Mucosa of rectum (tissue), 2 donors: ENCODE measurements at regions not wholly inside any gene's neighbourhood (a gene's known extent, or its start where the extent isn't known, plus 50 kb on each side); places are given as distances from the start of the nearest gene placed in this dataset.

ENCODE experiments used
- H3K27ac ChIP-seq, 2 donors: one replicate each; pipeline ENCODE4 v1.7.0; 2013; ENCODE audit warnings: inconsistent platforms in 2 of 2, low read depth in 2 of 2, low read length in 2 of 2
- H3K27me3 ChIP-seq, 2 donors: one replicate each; pipeline ENCODE4 v1.7.0; 2013; ENCODE audit warnings: low read length in 2 of 2; ENCODE audit not compliant: control insufficient read depth in 2 of 2, insufficient read depth in 2 of 2
- H3K36me3 ChIP-seq, 2 donors: one replicate each; pipeline ENCODE4 v1.7.0; 2013; ENCODE audit warnings: low read length in 2 of 2; ENCODE audit not compliant: control insufficient read depth in 2 of 2, insufficient read depth in 2 of 2
- H3K4me1 ChIP-seq, 2 donors: one replicate each; pipeline ENCODE4 v1.7.0; 2013; ENCODE audit warnings: low read length in 2 of 2, mild to moderate bottlenecking in 1 of 2; ENCODE audit not compliant: control insufficient read depth in 2 of 2, insufficient read depth in 2 of 2
- H3K4me3 ChIP-seq, 2 donors: one replicate each; pipeline ENCODE4 v1.7.0; 2013; ENCODE audit warnings: low read length in 2 of 2
- H3K9ac ChIP-seq, 2 donors: one replicate each; pipeline ENCODE4 v1.7.0; 2013; ENCODE audit warnings: low read length in 2 of 2, low read depth in 1 of 2, mild to moderate bottlenecking in 1 of 2
- H3K9me3 ChIP-seq, 2 donors: one replicate each; pipeline ENCODE4 v1.7.0; 2013; ENCODE audit warnings: low read length in 2 of 2; ENCODE audit not compliant: control insufficient read depth in 2 of 2
- donor health status: healthy.
- donor health status: Normal muscosa, but diverticular disease.

DNA sequence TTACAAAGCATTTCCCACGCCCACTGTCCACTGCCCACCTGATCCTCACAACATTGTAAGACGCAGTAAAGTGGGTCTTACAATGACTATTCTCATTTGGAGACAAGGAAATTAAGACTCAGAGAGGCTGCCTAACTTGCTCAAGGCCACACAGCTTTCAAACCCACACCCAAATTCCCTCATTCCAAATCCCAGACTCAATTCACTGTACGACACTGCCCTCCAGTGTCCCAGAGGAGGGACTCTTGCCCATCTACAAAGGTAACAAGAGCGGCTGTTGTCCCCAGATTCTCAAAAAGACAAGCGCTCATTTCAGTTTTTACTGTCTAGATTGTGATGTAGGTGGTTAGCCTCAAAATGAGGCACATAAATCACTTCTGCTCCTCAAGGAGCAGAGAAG, 184.6 kb downstream of the ACTL7B start:
- Histone ChIP-seq H3K27me3 (no peaks in the 10 kb centered on the region), H3K9ac (no peak overlapping the region), H3K4me3 (no peak overlapping the region), H3K4me1 (no peaks in the 10 kb centered on the region), H3K9me3 (no peaks in the 10 kb centered on the region), H3K27ac (no peak overlapping the region), H3K36me3 (no peaks in the 10 kb centered on the region)

DNA sequence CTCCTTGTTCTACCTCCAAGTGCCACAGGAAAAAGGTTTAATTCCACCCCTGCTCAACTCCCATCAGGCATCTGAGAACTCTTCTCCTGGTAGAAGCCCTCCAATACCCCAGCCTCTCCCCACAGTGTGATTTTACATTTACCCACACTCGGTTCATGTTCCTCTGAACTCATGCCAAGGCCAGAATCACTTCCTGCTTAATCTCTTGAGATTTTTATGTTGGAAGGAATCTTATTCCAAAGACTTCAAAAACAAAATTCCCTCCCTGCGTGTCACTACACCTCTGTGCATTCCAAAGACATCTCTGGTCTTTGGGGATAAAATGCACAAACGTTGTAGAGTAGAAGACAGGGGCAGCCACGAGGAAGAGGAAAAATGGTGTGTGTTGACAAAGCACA, 186.8 kb downstream of the ACTL7B start:
- no peak overlapping the region for H3K27ac ChIP-seq

DNA sequence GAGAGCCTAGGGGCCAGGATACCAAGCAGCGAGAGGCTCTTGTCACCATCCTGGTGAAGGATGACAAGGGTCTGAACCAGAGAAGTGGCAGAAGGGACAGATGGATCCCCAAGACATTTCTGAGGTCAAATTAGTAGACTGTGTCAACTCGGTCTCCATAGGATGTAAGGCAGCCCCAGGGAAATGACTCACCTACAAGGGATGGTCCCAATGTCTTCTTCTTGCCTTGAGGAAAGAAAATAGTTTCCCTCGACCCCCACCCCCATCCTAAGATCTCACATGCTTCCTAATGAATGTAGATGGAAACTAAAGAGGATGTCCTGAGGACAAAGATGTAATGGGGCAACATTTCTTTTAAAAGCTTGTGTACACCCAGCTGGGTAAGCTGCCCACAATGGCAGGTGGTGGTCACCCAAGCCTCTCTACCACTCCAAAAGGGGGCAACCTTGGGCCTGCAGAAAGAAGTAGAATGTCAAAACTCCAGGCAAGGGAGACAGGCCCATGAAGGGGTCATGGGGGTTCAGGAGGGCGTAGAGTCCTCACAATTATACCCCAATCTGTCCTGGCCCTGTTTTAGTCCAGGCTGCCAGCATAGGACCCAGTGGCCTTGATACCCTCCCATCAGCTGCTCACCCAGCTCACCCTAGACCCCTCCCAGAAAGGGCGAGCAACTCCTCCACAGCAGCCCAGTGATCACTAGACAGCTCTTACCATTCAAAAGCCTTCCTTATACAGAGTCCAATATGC, 187.4 kb downstream of the ACTL7B start:
- Histone ChIP-seq H3K36me3 (no peaks in the 10 kb centered on the region), H3K27me3 (no peaks in the 10 kb centered on the region), H3K27ac (no peak overlapping the region), H3K4me1 (peaks cover 0 to 5% of the 10 kb centered on the region in 2 donors), H3K9ac (no peak overlapping the region), H3K4me3 (no peak overlapping the region), H3K9me3 (no peaks in the 10 kb centered on the region)

More for the DNA sequence above, 186.8 kb downstream of the ACTL7B start:
- no peaks in the 10 kb centered on the region for H3K36me3 ChIP-seq
- H3K27me3 ChIP-seq: no peaks in the 10 kb centered on the region
- peaks cover 0 to 5% of the 10 kb centered on the region in 2 donors for H3K4me1 ChIP-seq
- H3K4me3 ChIP-seq: no peak overlapping the region
- H3K9me3 ChIP-seq: no peaks in the 10 kb centered on the region
- H3K9ac ChIP-seq: no peak overlapping the region

DNA sequence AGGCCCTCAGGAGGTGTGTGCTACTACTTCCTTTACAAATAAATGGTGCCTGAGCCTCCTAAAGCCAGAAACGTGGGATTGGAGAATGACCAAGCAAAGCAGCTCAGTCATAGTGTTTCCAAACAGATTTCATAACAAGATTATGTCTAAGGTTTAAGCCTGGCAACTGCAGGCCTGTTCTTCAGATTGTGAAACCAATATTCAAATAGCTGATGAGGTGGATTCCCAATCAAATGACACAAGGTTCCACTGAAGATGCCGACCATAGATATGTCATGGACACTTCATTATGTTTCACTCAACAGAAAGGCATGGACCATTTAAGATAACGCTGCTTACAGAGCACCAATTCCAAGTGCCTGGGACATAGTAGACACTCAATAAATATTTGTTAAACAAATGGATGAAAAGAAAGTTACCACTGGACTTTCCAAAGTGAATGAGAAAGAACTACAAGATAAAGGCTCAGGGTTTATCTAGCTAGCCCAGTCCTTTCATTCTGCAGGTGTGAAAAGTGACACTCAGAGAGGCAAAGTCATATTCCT, 189.5 kb downstream of the ACTL7B start:
- no peak overlapping the region for H3K9ac ChIP-seq

DNA sequence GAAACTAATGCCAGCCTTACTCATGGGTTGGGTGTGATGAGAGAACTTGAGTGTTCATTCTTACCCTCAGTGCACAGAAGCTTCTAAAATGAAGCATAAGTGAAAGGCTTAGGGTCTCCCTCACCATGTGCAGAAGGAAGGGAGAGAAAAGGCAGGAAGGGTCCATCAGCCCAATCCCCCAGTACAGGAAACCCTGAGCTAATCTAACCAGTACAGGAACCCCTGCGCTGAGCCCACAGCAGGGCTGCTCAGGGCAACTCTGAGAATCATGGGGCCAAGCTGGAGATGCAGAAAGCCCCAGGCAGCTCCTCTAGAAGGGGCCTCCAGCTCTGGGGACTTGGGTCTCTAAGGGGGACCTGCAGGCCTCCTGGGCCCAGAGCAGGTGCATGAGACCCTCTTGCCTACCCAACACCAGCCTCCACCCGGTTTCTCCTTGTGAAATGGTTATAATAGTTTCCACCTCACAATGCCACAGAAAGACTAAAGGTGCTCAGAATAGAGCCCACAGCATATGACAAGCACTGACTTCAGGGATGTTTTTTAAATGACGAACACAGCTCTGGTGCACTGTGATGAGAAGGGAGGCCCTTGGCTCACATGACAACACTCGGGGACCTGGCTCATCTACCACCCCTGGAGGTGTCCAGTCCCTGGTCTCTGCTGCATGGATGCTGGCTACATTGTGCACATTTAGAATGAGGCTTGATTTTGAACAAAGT, 190.1 kb downstream of the ACTL7B start:
- no peak overlapping the region for H3K9ac ChIP-seq

More for the DNA sequence above, 189.5 kb downstream of the ACTL7B start:
- Histone ChIP-seq H3K27ac (no peak overlapping the region), H3K4me1 (peaks cover 0 to 5% of the 10 kb centered on the region in 2 donors), H3K4me3 (no peak overlapping the region), H3K9me3 (peaks cover 0 to 2% of the 10 kb centered on the region in 2 donors), H3K27me3 (no peaks in the 10 kb centered on the region), H3K36me3 (no peaks in the 10 kb centered on the region)

DNA sequence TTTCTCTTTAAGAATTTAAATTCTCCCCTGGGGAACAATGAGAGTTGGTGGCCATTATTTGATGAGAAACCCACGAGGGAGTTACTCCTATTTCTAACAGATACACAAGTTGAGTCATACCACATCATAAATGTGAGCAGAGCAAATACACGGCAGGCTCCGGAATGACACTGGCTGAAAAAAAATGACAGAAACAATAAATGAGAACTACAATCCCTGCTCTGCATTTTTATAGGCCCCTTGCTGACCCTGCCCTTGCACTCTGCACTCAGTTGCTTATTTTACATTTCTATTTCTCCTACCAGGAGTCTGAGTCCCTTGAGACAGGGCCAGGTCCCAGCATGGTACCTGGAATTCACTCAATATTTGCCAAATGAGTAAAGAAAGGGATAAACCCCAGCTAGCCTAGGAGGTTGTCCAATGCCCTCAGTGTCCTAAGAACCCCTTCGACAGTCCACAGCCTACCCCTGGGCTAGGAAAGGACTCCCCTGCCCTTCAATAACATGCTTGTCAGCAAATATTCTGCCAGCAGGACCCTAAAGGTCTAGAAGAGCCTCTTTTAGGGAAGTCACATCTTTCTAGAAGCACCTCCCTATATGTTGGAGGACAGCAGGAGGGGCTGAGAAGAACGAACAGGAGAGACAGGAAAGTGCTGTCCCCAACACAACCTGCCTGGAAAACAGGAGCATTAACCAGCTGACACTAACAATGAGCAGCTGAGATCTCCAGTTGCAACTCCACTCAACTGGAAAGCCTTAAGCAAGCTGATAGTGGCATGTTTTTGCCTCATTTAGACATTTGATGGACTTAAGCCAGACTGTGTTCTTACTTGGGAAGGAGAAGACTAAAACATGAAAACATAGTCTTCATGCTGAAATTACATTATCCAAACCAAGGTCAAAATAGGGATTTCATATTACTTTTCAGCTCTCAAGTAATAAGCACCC, 191.2 kb downstream of the ACTL7B start:
- H3K36me3 ChIP-seq: no peaks in the 10 kb centered on the region
- H3K9me3 ChIP-seq: peaks cover 1 to 8% of the 10 kb centered on the region in 2 donors
- no peaks in the 10 kb centered on the region for H3K27me3 ChIP-seq
- no peak overlapping the region for H3K4me3 ChIP-seq
- H3K27ac ChIP-seq: peak overlapping the region in 1 of 2 donors; percentile 28
- H3K9ac ChIP-seq: no peak overlapping the region
- peaks cover 0 to 5% of the 10 kb centered on the region in 2 donors for H3K4me1 ChIP-seq

More for the DNA sequence above, 190.1 kb downstream of the ACTL7B start:
- H3K4me3 ChIP-seq: no peak overlapping the region
- H3K27me3 ChIP-seq: no peaks in the 10 kb centered on the region
- peaks cover 0 to 2% of the 10 kb centered on the region in 2 donors for H3K9me3 ChIP-seq
- no peak overlapping the region for H3K27ac ChIP-seq
- peaks cover 0 to 5% of the 10 kb centered on the region in 2 donors for H3K4me1 ChIP-seq
- no peaks in the 10 kb centered on the region for H3K36me3 ChIP-seq

DNA sequence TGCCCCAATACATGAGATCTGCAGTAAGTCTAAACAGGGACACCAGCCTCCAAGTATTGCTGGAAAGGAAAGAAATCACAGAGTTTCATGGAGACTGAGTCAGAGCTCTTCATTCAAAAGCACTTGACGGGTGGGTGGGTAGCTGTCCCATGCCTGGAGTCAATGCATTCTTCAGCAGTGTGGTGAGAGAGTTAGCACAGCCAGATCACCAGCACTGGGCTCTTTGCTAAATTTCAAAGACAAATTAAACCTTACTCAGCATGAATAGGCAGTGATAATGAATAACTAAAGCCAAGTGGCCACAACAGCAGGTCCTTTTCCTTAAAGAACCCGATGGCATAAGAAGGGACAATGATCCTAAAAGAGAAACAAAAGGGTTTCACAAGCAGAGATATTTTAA, 192.4 kb downstream of the ACTL7B start:
- Histone ChIP-seq H3K9ac (no peak overlapping the region), H3K27ac (no peak overlapping the region), H3K27me3 (no peaks in the 10 kb centered on the region), H3K36me3 (no peaks in the 10 kb centered on the region), H3K4me1 (peaks cover 0 to 5% of the 10 kb centered on the region in 2 donors), H3K9me3 (peaks cover 3 to 10% of the 10 kb centered on the region in 2 donors), H3K4me3 (no peak overlapping the region)

DNA sequence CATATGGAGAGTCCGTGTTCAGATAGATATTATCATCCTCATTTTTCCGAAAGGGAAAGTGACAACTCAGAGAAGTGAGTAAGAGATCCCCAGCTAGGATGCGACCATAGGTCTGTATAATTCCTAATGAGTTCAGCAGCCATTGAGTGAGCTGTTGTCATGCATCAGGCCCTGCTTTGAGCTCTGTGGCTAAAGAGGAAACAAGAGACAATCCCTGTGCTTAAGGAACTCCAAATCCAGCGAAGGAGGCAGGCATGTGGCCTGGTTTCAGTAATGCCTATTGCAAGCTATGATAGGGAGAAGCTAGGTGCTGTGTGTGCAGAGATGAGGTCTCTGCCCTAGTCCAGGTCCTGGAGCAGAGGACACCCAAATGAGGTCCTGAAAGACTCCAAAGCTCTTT, 192.8 kb downstream of the ACTL7B start:
- Histone ChIP-seq H3K9ac (no peak overlapping the region), H3K36me3 (no peaks in the 10 kb centered on the region), H3K27ac (no peak overlapping the region), H3K4me1 (peaks cover 0 to 5% of the 10 kb centered on the region in 2 donors), H3K9me3 (peaks cover 3 to 10% of the 10 kb centered on the region in 2 donors), H3K4me3 (no peak overlapping the region), H3K27me3 (no peaks in the 10 kb centered on the region)

DNA sequence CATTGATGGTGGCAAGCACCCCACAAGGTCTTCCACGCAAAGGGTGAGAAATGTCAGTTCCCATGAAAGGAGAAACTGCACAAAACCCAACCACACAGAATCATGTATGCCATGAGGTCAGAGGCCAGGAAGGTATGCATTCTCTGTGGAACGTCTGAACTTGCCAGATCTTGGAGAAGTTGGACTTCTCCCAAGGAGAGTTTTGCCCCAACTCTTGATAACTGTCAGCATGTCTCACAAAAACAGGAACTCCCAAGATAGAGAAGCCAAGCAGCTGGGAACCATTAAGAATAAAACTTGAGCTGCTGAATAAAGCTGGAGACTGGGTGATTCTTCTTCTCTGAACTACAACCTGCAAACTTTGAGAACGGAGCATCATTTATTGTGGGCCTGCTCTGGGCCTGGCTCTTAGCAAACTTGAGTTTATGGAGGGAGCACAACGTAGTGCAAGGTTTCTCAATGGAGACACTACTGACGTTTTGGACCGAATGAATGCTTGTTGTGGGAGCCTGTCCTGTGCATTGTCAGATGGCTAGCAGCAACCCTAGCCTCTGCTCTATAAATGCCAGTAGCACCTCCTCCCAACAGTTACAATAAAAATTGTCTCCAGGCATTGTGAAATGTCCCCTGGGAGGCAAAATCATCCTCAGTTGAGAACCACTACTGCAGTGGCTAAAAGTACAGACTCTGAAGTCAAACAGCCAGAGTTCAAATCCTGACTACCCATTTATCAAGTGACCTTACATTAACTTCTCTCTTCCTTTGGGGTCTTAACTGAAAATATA, 193.5 kb downstream of the ACTL7B start:
- H3K27ac ChIP-seq: no peak overlapping the region
- peaks cover 0 to 5% of the 10 kb centered on the region in 2 donors for H3K4me1 ChIP-seq
- H3K27me3 ChIP-seq: no peaks in the 10 kb centered on the region

More for the DNA sequence above, 193.5 kb downstream of the ACTL7B start:
- no peak overlapping the region for H3K4me3 ChIP-seq
- H3K9ac ChIP-seq: no peak overlapping the region
- no peaks in the 10 kb centered on the region for H3K36me3 ChIP-seq
- H3K9me3 ChIP-seq: peaks cover 3 to 10% of the 10 kb centered on the region in 2 donors
